Transverse colon (tissue), 4 donors: ENCODE measurements at regions not wholly inside any gene's neighbourhood (a gene's known extent, or its start where the extent isn't known, plus 50 kb on each side); places are given as distances from the start of the nearest gene placed in this dataset.

ENCODE experiments used
- CTCF ChIP-seq, 5 experiments: fragments of 200-600 bp in 3 of 5; fragments of 450-650 bp in 2 of 5; sonication (generic) in 3 of 5; IDR thresholded peaks; 1 replicate in 2 of 5; 2 replicates in 3 of 5; pipeline ENCODE4 v1.5.1; 2016 to 2017; ENCODE audit warnings: antibody characterized with exemption in 5 of 5, inconsistent platforms in 3 of 5, mild to moderate bottlenecking in 2 of 5, moderate library complexity in 1 of 5
- POLR2AphosphoS5 ChIP-seq, 3 donors: sonication (generic); formaldehyde crosslinking; IDR thresholded peaks; one replicate each; pipeline ENCODE4 v1.6.1; 2016; ENCODE audit warnings: antibody characterized with exemption in 3 of 3

- no peak for TF ChIP-seq CTCF (IDR thresholded peaks at IDR 0.05)
- no peak for TF ChIP-seq POLR2AphosphoS5 (IDR thresholded peaks at IDR 0.05)
Observed at GRCh38 chr15:95265419-95265997, 1034.1 kb downstream of the MCTP2 start.
